CD4-positive, alpha-beta T cell treated with Interleukin-6 at 100 ng/mL for 8 hours (primary cell): ENCODE measurements at regions not wholly inside any gene's neighbourhood (a gene's known extent, or its start where the extent isn't known, plus 50 kb on each side); places are given as distances from the start of the nearest gene placed in this dataset.
"Not testable (repeated sequence)": the region's sequence is repeated elsewhere in the genome, so short reads cannot be mapped to it uniquely, and the experiment has no call there.

Experiments
- DNase-seq: peaks from one replicate; pipeline ENCODE4 v3.0.0-alpha.2; 2020; ENCODE audit warnings: mixed read lengths, low spot score

DNA sequence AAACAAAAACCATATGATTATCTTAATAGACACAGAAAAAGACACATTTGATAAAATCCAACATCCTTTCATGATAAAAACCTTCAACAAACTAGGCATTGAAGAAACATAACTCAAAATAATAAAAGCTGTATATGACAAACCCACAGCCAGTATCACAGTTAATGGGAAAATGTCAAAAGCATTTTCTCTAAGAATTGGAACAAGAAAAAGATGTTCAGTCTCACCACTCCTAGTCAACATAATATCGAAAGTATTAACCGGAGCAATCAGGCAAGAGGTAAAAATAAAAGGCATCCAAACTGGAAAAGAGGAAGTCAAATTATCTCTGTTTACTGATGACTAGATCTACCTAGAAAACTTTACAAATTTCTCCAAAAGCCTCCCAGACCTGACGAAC, 684.2 kb upstream of the SPRY2 start:
- no peak for DNase-seq

DNA sequence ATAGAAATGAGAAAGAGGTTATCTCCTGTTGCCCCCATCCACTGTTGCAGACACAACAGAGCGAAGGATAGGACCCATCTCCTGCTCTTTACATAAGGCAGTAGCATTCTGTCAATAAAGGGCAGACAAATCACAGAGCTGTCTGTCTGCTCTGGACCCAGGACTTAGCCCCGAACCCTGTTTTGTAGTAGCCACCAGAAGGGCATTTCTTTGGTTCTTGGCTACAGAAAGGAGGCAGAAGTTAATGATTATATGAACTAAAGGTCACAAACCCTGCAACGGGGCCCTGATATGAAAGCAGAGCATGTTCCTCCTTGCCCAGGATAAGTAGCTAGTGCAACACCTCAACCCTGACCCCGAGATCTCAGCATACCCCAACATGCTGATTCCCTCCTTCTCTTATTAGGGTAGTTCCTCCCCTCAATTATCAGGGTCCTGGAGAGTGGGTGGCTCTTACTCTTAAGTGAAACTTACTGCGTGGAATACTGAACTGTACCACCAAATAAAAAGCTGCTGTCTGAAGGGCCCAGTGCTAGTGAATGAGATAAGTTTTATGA, 680.4 kb upstream of the SPRY2 start:
- DNase-seq: no peak

DNA sequence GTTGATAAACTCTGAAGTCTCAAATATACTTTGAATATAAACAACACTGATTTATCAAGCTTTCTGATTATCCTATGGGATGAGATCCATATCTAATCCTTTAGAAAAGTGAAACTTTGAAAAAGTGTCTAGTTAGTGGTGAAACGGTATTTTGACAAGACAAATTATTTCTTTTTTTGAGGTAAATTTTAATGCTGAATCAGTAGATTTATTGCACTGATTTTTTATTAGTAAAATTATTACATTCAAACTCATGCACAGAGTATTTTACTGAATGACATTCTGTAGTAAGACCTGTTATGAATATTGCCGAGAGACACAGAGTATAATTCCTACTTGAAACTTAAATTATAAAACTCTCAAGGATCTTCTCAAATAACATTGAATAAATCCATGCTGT, 679.1 kb upstream of the SPRY2 start:
- no peak for DNase-seq

DNA sequence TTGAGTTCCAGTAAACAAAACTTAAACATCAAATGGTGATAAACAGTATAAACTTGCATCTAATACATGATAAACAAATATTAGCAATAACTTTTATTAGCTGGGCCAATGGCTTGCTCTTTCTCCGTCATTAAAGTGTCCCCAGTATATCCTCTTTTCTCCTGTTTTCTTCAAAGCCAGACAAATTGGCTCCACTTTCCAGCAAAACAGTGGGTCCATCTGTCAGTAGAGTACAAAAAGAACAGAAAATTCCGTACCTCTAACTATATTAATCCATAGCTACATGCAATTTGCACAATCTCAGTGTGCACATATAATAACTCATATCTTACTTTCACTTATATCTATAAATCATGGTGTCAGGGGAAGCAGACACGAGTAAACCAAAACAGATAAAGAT, 678.0 kb upstream of the SPRY2 start:
- no peak for DNase-seq

DNA sequence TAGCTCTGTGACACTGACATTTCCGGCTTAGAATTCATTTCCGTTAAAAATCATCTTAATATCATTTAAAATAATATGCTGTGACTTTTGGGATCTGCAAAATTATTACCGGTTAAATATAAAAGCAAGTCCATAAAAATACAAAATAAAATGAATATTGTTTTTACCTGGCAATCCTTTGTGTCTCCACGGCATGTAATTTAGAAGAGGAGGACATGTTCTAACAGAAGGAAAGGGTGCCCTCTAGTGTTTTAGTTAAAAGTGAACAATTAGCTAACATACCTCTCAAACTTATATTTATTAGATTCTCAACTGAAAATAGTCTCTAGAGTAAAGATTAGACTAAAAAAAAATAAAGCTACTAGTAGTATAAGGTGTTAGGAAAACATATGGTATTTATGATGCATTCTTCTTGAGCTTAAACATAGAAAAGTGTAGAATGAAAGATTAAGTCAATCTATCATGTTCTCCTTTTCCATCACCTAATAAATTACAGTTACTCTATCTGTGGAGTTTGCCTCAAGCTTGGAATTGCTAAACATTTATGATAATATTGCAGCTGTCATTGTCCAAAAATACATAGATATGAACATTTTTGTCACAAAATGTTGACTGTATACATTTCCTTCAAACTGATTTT, 676.7 kb upstream of the SPRY2 start:
- no peak for DNase-seq

DNA sequence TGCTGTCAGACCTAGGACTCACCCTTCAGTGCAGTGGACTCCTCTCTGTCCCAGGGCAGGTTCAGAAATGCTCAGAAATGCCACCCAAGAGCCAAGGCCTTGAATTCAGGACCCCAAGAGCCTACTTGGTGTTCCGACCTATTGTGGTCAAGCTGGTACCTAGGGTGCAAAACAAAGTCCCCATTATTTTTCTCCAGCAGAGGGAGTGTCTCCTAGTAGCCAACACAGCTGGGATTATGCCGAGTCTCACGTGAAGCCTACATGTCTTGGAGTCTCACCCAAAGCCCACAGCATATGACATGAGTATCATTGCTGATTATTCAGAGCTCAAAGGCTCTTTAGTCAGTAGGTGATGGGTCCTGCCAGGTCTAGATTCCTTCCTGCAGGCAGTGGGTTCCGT, 671.1 kb upstream of the SPRY2 start:
- DNase-seq: no peak

DNA sequence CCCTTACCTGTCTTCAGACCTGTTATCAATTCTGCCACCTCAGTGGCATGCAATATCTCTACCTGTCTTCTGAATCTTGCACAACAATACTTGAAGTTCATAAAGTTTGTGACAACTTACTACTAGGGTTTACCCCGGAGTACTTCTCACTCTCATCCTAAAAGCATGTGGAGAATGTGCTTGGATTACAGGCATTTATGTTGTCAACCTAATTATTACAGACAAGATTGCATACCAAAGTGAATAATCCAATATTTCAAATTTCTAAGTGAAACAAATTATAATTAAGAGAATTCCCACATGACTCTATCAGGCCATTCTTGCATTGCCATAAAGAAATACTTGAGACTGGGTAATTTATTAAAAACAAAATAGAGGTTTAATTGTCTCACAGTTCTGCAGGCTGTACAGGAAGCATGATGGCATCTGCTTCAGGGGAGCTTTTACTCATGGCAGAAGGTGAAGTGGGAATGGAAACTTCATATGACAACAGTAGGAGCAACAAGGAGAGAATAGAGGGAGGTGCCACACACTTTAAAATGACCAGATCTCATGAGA, 661.0 kb upstream of the SPRY2 start:
- no peak for DNase-seq

DNA sequence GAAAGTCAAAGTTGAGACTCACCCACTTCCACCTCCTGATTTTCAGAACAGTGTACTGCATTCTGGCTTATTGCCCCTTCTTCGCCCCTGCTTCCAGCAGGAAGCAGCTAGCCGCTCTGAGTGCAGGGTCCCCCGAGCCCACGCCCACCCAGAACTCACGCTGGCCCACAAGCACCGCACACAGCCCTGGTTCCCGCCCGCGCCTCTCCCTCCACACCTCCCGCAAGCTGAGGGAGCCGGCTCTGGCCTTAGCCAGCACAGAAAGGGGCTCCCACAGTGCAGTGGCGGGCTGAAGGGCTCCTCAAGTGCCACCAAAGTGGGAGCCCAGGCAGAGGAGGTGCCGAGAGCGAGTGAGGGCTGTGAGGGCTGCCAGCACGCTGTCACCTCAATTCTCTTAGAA, 657.7 kb upstream of the SPRY2 start:
- DNase-seq: not testable (repeated sequence)

DNA sequence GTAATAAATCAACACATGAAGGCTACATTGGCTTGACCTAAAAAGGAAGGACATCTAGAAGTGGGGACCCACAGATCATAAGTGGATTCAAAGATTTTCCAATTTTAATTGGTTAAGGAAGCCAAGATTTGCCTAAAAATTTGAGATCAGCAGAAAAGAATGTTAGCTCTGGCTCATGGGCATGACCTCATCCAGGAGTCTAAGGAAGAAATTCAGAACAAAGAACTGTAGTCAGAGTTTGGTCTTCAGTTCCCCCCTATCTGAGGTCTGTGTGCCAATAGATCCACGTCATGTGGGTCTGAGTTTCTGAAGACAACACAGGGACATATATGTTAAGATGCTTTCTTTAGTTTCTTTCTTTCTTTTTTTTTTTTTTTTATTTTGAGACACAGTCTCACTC, 648.8 kb upstream of the SPRY2 start:
- no peak for DNase-seq

DNA sequence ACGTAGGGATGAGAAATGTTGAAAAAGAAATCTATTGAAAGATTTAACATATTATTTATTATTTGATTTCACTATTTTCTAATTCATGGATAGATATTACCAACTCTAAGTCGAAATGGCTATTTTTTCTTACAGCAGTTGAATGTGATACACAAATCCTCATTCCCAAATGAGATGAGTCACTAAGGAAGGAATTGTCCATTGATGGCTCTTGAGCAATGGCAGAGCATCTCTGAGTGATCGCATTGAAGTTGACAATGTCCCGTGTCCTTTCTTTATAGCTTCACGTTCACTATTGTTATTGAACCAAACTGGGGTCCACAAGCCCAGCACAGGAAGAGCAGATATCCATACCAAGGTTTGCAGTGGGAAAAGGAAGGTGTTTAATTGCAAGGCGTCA, 648.3 kb upstream of the SPRY2 start:
- no peak for DNase-seq

DNA sequence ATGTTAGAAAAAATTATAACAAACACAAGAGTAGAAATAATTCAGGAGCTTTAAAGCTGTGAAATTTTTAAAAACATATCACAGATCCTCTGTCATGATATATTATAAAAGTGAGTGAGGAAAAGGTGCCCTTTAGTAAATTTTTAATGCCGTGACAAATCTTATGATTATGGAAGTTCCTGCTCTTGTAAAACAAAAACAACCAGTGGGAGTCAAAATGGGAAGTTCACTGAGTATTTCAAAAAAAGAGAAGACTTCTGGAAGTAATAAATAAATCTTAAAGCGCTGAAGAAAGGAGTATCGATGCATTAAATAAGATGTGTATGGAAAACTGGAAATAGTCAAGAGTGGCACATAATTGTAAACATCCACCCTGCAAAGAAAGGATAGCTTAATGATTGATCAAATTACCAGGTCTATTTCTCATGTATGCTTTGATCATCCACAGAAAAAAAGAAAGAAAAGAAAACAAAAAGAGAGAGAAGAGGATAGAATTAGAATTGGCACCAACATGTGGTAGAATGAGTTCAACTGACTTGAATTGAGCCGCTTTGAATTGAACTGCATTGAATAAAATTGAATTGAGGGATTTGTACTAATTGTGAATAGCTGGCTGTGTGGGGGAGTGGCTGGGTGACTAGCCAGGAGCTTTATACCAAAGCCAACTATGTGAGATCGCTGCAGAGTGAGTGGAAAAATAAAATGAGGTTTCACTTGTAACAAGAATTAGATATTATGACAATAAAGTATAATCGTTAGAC, 647.6 kb upstream of the SPRY2 start:
- DNase-seq: no peak

DNA sequence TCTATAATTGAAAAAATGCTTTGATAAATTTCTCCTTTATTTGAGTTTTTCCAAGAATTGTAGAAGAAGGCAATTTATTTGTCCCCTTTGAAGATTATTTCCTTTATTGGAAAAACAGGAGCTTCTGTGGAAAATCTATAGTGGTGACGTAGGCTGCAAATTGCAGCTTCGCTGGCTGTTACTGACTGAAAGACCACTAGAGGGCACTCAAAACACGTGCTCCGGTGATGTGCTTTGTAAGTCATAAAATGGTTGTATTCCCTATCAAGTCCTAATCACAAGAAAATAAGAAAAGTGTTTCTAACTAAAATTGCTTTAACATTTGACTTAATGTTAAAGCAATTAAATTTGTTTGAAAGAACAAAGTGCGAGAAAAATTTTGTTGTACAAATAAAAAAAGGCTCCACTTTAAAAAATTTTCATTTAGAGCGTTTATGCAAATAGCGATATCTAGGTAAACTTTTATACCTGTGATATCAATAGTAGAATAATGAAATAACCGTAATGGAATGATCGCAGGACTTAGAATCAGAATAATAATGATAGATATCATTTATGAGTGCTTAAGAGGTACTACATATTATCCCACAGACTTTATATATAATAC, 638.2 kb upstream of the SPRY2 start:
- DNase-seq: no peak

DNA sequence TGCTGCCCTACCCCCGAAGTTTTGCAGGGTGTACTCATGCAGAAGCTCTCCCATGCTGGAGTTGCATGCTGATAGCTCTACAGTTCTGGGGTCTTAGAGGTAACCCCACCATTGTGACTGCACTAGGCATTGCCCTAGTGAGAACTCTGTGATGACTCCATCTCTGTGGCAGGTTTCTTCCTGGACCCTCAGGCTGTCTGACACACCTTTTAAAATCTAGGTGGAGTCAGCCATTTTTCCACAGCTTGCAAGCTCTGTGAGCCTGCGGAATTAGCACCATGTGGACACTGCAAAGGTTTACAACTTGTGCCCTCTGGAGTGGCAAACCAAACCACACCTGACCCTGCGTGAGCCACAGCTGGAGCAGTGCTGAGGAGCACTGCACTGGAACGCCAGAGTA, 636.2 kb upstream of the SPRY2 start:
- no peak for DNase-seq

DNA sequence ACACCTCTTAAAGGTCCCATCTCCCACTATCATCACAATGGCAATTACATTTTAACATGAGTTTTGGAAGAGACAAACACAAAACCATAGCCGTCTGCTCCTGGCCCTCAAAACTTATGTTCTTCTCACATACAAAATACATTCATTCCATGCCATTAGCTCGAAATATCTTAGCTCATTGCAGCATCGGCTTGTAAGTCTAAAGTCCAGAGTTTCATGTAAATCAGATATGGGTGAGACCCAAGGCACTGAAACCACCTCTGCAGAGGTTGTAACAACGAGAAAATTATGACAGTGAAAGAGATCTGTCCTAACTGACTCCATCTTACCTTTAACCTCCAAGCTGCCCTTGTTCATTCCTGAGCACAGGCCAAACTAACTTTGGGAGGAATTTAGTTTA, 635.0 kb upstream of the SPRY2 start:
- DNase-seq: no peak

DNA sequence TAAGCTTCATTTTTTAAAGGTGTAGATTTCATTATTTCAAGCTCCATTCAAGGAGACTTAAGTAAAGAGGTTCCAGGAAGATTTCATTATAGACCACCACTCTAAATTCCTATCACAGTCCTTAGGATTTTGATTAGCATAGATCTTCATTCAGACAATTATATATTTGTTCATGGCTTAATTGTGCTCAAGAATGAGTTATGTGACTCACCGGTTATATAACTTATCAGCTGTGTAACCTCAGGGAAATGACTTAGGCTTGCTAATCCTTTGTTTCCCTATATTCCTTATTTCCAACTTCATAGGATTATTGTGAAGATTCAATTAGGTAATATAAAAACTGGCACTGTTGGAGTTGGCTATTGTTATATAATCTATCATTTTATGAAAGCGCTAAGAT, 632.8 kb upstream of the SPRY2 start:
- DNase-seq: no peak

DNA sequence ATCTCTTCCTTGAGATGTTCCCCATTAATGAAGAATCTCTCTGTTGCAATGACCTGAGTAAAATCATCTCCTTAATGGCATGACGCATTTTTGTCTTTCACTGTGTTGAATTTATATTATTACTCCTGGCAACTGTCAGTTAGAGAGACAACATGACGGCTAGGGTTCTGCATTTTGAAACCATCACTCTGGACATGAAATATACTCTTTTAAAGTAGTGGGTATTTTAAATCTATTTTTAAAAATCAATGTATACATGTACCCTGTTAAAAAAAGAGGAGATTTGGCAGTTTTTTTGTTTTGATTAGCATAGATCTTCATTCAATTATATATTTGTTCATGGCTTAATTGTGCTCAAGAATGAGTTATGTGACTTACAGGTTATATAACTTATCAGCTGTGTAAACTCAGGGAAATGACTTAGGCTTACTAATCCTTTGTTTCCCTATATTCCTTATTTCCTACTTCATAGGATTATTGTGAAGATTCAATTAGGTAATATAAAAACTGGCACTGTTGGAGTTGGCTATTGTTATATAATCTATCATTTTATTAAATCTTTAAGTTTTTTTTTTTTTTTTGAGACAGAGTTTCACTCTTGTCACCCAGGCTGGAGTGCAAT, 632.0 kb upstream of the SPRY2 start:
- DNase-seq: no peak

DNA sequence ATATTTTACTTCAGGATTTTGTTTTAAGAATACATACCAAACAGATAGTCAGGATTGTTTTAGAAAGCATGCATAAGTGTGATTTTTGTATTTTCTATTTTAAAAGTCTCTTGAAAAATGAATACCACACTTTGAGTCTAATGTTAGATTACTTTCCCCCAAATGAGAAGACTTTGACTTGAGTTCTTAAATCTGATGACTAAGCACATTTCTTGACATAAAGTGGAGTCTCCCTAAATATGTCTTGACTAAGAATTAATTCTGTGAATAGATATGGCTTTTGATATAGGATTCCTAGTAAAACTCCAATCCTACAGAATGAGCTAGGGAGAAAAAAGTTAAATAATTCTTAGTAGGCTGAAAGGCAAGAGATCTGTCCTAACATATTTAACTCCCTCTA, 624.2 kb upstream of the SPRY2 start:
- no peak for DNase-seq

DNA sequence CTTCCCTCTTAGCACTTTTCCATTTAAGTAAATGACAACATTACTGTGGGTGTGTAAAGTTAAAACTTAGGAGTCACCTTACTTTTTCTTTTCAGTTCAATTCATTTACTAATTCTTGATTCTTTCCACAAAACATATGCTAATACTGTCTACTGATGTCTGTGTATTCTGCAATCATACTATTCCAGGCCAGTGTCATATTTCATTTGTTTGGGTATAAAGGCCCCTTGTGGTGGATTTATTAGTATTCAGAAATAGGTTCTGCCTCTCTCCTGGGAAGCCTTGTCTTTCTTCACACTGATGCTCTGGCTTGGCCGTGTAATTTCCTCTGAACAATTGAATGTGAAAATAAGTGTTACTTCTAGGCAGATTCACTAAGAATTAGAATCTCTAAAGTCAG, 621.9 kb upstream of the SPRY2 start:
- DNase-seq: no peak

DNA sequence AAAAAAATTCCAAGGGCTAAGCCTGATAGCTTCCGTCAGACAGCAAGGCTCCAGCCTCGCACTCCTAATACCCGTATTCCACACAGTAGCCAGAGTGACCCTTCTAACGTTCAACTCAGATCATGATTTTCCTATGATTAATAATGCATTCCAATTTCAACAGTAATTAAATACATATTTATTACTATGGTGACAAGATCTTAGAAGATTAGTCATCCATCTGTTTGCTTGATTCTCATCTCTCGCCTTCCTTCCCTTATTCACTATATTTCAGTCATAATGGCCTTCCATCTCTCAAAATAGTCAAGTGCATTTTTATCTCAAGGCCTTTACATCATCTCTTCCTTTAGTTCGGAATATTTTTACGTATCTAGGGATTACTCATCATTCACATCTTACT, 621.2 kb upstream of the SPRY2 start:
- DNase-seq: no peak

DNA sequence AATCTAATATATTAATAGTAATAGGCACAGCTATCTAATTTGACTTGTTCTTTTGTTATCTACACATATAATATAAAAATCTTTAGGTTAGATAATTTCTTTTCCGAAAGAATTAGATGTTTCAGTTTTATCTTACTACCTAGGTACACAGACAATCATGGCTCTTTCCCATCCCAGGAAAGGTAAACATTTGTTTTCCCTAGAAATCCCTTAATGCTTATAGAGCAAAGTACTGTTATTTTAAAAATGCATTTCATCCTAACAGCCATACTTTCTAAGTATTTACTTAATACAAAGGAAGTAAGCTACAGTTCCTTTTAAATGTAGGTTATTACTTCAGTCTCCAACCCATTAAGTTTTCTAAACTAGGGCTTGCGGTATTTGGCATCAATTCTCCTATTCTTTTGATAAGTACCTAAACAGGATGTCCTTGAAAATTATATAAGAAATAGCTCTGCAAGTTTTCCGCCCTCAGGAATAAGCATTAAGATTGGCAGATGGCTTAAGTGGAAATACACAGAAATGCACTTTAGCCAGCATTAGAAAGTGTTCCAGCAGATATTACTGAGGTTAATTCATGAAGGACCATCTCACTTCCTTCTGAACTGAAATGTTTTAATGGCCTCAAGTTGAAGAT, 616.2 kb upstream of the SPRY2 start:
- no peak for DNase-seq

DNA sequence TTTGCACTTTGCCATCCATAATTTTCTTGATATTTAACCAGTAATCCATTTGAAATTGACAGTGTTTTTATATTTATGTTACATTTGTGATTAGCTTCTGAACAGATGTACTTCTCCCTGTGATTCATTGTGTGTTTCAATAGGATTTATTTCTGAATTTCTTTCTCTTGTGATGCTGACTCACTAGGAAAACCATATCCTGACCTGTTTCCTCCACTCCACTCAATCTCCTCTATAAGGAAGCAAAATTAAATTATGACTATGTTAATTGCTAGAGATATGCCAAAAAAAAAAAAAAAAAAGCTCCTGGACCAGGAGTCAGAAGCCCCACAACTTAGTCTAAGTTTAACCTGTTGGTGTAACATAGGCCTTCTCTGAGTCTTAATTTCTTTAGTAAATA, 614.6 kb upstream of the SPRY2 start:
- DNase-seq: no peak

DNA sequence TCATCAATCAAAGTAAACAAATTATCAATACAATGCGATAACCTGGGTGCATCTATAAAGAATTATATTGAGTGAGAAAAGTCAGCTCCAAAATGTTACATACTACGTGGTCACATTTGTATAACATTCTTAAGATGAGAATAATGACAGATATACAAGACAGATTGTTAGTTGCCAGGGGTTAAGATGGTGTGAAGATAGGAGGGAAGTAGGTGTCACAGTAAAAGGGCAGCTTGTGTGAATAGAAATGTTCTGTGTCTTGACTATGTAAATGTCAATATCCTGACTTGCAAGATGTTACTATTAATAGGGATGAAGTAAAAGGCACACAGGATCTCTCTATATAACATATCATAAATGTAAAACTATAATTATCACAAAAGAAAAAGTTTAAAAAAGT, 611.2 kb upstream of the SPRY2 start:
- no peak for DNase-seq
